CD4-positive, alpha-beta T cell (primary cell): ENCODE measurements at regions not wholly inside any gene's neighbourhood (a gene's known extent, or its start where the extent isn't known, plus 50 kb on each side); places are given as distances from the start of the nearest gene placed in this dataset.

Source experiments
- ATAC-seq: fragments of 200-7000 bp; cut with Tn5 transposase; one replicate; pipeline ENCODE4 v1.10.0; 2022; ENCODE audit warnings: mild to moderate bottlenecking; ENCODE audit not compliant: poor library complexity
- CTCF ChIA-PET: fragments of 350-600 bp; sonication (Branson Sonifier 250); formaldehyde crosslinking; loops from one replicate; lab custom pipeline; 2021; ENCODE audit warnings: antibody characterized with exemption, inconsistent platforms; lab: Charles Lee
- POLR2A ChIA-PET: fragments of 350-600 bp; sonication (Branson Sonifier 250); formaldehyde crosslinking; loops from one replicate; lab custom pipeline; 2021; ENCODE audit warnings: antibody characterized with exemption, inconsistent platforms; lab: Charles Lee
- DNase-seq, 14 experiments: peaks; one replicate each; pipeline ENCODE4 v3.0.0-alpha.2; 2013 to 2020; ENCODE audit warnings: mixed read lengths in 2 of 14
- H3K27ac ChIP-seq, 2 donors: one replicate each; pipeline versions ENCODE4 v1.5.1 to v1.7.0; 2013; ENCODE audit warnings: low read length in 2 of 2, low read depth in 1 of 2, mild to moderate bottlenecking in 1 of 2
- H3K27me3 ChIP-seq, 2 experiments: 1 replicate in 1 of 2; 2 replicates in 1 of 2; pipeline versions ENCODE4 v1.6.1 to v1.7.0; 2013; ENCODE audit warnings: low read length in 2 of 2, control low read depth in 1 of 2, mild to moderate bottlenecking in 1 of 2, moderate library complexity in 1 of 2; ENCODE audit not compliant: insufficient read depth in 2 of 2, control insufficient read depth in 1 of 2
- H3K36me3 ChIP-seq: one replicate; pipeline ENCODE4 v1.6.1; 2013; ENCODE audit warnings: low read length, control low read depth; ENCODE audit not compliant: insufficient read depth
- H3K4me1 ChIP-seq: one replicate; pipeline ENCODE4 v1.6.1; 2013; ENCODE audit warnings: low read length, control low read depth; ENCODE audit not compliant: insufficient read depth
- H3K4me3 ChIP-seq: one replicate; pipeline ENCODE4 v1.5.1; 2013; ENCODE audit warnings: mild to moderate bottlenecking, low read length, moderate library complexity
- H3K9me3 ChIP-seq, 2 experiments: 1 replicate in 1 of 2; 2 replicates in 1 of 2; pipeline versions ENCODE4 v1.6.1 to v1.7.0; 2013; ENCODE audit warnings: low read length in 2 of 2, mild to moderate bottlenecking in 2 of 2, control low read depth in 1 of 2, moderate library complexity in 1 of 2; ENCODE audit not compliant: control insufficient read depth in 1 of 2, insufficient read depth in 1 of 2
- H3K27ac Mint-ChIP-seq: one replicate; pipeline ENCODE4 v1.8.0; 2020; ENCODE audit warnings: mixed read lengths
- H3K27me3 Mint-ChIP-seq: one replicate; pipeline ENCODE4 v1.8.0; 2021; ENCODE audit warnings: mixed read lengths
- H3K36me3 Mint-ChIP-seq: one replicate; pipeline ENCODE4 v1.8.0; 2021; ENCODE audit warnings: low read depth, mixed read lengths
- H3K4me1 Mint-ChIP-seq: one replicate; pipeline ENCODE4 v1.8.0; 2021; ENCODE audit warnings: low read depth, mixed read lengths
- H3K4me3 Mint-ChIP-seq: one replicate; pipeline ENCODE4 v1.8.0; 2020; ENCODE audit warnings: mild to moderate bottlenecking, mixed read lengths
- H3K9me3 Mint-ChIP-seq: one replicate; pipeline ENCODE4 v1.8.0; 2020; ENCODE audit warnings: mixed read lengths
- intact Hi-C, 2 experiments: fragments of 100-400 bp; cut with DNase I in 1 of 2; cut with micrococcal nuclease in 1 of 2; formaldehyde crosslinking; loops; one replicate each; pipeline versions ENCODE4 v1.15.1 to v1.9.0; 2023 to 2025; cut with DNase I, micrococcal nuclease
- TF ChIP-seq, protein P1 (sequence below): fragments of 200-600 bp; IDR thresholded peaks from one replicate; pipeline ENCODE4 v1.8.0; 2022; ENCODE audit warnings: antibody characterized with exemption, mild to moderate bottlenecking

DNA sequence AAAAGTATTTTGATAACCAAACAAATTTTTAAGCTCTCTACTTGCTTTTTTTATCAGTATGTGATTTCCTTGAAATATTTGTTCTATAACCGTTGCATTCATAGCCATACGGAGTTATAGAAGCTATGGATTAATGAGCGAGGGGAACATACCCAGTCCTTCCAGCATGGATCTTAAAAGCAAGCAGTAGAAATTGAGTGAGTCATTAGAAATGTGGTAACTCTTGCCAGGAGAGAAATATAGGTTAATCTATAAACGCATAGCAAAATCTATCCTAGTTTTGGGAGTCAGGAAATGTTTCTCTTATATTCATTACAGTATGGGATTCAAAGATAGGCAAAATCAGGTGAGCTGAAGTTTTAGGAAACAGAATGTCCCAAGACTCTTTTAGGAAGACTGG is 507.4 kb downstream of the DACH1 start:
- H3K27me3 ChIP-seq: no peaks in the 10 kb centered on the region
- ChIA-PET POLR2A (no interaction called here), CTCF (no interaction called here)
- DNase-seq (no peak), ATAC-seq (no peak)
- Mint-ChIP-seq H3K9me3 (no peaks in the 10 kb centered on the region), H3K4me1 (no peaks in the 10 kb centered on the region), H3K36me3 (no peaks in the 10 kb centered on the region), H3K27ac (no peak overlapping the region), H3K27me3 (no peaks in the 10 kb centered on the region), H3K4me3 (no peak overlapping the region)
- intact Hi-C loops: no loop called here
- H3K4me3 ChIP-seq: no peak overlapping the region
- TF ChIP-seq, protein P1, sequence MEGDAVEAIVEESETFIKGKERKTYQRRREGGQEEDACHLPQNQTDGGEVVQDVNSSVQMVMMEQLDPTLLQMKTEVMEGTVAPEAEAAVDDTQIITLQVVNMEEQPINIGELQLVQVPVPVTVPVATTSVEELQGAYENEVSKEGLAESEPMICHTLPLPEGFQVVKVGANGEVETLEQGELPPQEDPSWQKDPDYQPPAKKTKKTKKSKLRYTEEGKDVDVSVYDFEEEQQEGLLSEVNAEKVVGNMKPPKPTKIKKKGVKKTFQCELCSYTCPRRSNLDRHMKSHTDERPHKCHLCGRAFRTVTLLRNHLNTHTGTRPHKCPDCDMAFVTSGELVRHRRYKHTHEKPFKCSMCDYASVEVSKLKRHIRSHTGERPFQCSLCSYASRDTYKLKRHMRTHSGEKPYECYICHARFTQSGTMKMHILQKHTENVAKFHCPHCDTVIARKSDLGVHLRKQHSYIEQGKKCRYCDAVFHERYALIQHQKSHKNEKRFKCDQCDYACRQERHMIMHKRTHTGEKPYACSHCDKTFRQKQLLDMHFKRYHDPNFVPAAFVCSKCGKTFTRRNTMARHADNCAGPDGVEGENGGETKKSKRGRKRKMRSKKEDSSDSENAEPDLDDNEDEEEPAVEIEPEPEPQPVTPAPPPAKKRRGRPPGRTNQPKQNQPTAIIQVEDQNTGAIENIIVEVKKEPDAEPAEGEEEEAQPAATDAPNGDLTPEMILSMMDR: no peak
- H3K36me3 ChIP-seq: no peaks in the 10 kb centered on the region
- no peaks in the 10 kb centered on the region for H3K4me1 ChIP-seq
- H3K9me3 ChIP-seq: peaks cover 0 to 4% of the 10 kb centered on the region in 2 experiments
- H3K27ac ChIP-seq: no peak overlapping the region

DNA sequence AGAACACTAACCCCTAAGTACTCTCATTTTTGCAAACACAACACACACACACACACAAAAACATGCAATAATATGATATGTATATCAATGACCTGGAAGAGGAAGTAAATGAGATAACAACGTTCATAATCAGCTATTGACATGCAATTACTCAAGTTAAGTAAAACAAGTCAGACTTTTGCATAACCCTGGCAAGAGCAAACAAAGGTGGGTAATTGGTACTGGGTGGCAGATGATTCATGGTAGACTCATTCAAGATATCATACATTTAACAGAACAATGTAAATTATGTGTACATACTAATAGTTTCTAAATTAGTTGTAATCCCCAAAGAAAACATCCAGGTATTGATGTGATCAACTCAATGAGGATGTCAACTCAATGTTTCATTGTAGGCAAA is 508.8 kb downstream of the DACH1 start:
- no peaks in the 10 kb centered on the region for H3K36me3 Mint-ChIP-seq
- DNase-seq (no peak), ATAC-seq (no peak)
- H3K27ac ChIP-seq: no peak overlapping the region
- ChIA-PET POLR2A (no interaction called here), CTCF (no interaction called here)
- H3K27me3 ChIP-seq: no peaks in the 10 kb centered on the region
- H3K9me3 Mint-ChIP-seq: no peaks in the 10 kb centered on the region
- H3K36me3 ChIP-seq: no peaks in the 10 kb centered on the region
- no peaks in the 10 kb centered on the region for H3K9me3 ChIP-seq
- no peaks in the 10 kb centered on the region for H3K27me3 Mint-ChIP-seq
- H3K4me3 ChIP-seq: no peak overlapping the region
- H3K4me1 Mint-ChIP-seq: no peaks in the 10 kb centered on the region
- H3K4me3 Mint-ChIP-seq: no peak overlapping the region
- no peaks in the 10 kb centered on the region for H3K4me1 ChIP-seq
- TF ChIP-seq, protein P1: no peak
- H3K27ac Mint-ChIP-seq: no peak overlapping the region
- intact Hi-C loops: no loop called here

DNA sequence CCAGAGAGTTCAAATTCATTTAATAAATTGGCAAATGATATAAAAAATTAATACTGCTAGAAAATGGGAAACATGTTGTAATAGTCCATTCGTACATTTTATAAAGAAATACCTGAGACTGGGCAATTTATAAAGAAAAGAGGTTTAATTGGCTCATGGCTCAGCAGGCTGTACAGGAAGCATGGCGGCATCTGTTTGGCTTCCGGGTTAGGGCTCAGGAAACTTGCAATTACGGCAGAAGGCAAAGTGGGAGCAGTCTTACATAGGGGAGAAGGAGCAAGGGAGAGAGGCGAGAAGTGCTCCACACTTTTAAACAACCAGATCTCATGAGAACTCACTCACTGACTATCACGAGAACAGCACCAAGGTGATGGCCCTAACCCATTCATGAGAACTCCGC is 512.0 kb downstream of the DACH1 start:
- H3K36me3 Mint-ChIP-seq: no peaks in the 10 kb centered on the region
- H3K4me1 ChIP-seq: no peaks in the 10 kb centered on the region
- no peaks in the 10 kb centered on the region for H3K36me3 ChIP-seq
- intact Hi-C loops: no loop called here
- no peaks in the 10 kb centered on the region for H3K4me1 Mint-ChIP-seq
- ATAC-seq: no peak
- no peak overlapping the region for H3K27ac ChIP-seq
- ChIA-PET POLR2A (no interaction called here), CTCF (no interaction called here)
- no peaks in the 10 kb centered on the region for H3K9me3 ChIP-seq
- TF ChIP-seq, protein P1: no peak
- no peaks in the 10 kb centered on the region for H3K27me3 Mint-ChIP-seq
- no peak overlapping the region for H3K4me3 Mint-ChIP-seq
- no peaks in the 10 kb centered on the region for H3K27me3 ChIP-seq
- no peaks in the 10 kb centered on the region for H3K9me3 Mint-ChIP-seq
- no peak overlapping the region for H3K27ac Mint-ChIP-seq
- no peak for DNase-seq
- no peak overlapping the region for H3K4me3 ChIP-seq
